HG03175 (cell line): ENCODE measurements at regions not wholly inside any gene's neighbourhood (a gene's known extent, or its start where the extent isn't known, plus 50 kb on each side); places are given as distances from the start of the nearest gene placed in this dataset.
"Not testable (repeated sequence)": the region's sequence is repeated elsewhere in the genome, so short reads cannot be mapped to it uniquely, and the experiment has no call there.

Source experiments
- ATAC-seq: cut with Tn5 transposase; IDR thresholded peaks from one replicate; pipeline ENCODE4 v1.9.1; 2021; ENCODE audit warnings: mild to moderate bottlenecking, moderate library complexity; ENCODE audit not compliant: unreplicated experiment

DNA sequence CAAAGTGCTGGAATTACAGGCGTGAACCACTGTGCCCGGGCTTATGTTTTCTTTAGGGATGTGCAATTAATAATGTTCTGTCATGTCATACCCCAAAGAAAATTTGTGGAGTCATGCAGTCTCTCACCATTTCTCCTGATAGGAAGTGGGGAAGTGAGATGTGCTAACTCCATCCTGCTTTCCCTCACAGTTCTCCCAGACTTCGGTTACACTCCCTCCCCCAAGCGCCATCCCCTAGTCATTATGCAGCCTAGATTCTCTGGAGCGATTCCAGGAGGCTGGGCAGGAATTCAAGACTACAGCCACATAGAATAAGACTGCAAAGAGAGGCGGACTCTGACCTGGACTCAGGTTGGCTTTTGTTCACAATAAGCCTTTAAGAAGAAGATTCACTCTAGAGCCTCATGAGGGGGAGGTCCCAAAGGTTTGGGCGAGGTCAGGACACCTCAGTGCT lies 271.4 kb downstream of the ALDH8A1 start:
- ATAC-seq = no peak

GRCh38 chr6:134676307-134677281 lies 273.3 kb downstream of the ALDH8A1 start:
- ATAC-seq = no peak

GRCh38 chr6:134675110-134676054 lies 274.5 kb downstream of the ALDH8A1 start:
- ATAC-seq = no peak

DNA sequence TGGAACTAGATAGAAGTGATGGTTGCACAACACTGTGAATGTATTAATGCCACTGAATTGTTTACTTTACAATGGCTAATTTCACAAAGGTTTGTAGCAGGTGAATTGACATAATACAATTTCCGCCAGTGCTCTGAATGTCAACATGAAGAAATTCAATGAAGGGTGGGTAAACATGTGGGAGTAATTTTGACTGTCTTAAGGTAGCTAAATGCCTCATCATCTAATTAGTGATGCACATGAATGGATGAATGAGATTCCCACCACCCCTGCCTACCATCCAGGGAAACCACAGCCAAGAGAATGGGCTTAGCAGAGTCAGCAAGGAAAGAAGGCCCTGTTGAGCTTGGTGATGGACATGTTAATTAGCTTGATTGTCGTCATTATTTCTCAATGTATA lies 275.3 kb downstream of the ALDH8A1 start:
- no peak for ATAC-seq

GRCh38 chr6:134669485-134669884 lies 280.4 kb downstream of the ALDH8A1 start:
- ATAC-seq = no peak

- ATAC-seq = no peak
Measured at GRCh38 chr6:134667111-134667510, 282.8 kb downstream of the ALDH8A1 start.

- ATAC-seq = no peak
Measured at GRCh38 chr6:134666125-134666524, 283.8 kb downstream of the ALDH8A1 start.

DNA sequence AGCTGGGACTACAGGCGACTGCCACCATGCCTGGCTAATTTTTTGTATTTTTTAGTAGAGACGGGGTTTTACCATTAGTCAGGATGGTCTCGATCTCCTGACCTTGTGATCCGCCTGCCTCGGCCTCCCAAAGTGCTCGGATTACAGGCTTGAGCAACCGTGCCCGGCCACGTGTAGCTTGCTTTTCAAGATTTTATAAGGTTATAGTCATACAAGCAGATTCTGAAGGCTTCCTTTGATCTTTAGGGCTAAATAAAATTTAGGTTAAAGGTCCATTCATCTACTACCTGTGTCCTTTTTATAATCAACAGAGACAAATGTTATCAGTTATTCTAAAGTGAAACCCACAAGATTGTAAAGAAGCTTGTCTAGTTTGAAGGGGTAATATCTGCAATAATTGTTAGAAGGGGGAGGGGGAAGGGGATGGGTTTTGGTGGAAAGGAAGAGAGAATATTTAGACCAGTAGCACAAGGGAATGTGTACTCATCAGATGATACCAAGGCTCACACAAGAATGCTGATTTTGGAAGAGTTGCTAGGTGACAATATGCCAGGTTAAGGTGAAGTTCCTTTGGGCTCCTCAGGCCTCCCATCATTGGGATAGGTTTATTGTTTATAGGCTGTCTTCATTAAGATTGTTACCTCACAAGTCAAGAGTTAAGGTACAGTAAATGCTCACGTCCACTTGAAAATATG lies 284.7 kb downstream of the ALDH8A1 start:
- ATAC-seq = no peak

DNA sequence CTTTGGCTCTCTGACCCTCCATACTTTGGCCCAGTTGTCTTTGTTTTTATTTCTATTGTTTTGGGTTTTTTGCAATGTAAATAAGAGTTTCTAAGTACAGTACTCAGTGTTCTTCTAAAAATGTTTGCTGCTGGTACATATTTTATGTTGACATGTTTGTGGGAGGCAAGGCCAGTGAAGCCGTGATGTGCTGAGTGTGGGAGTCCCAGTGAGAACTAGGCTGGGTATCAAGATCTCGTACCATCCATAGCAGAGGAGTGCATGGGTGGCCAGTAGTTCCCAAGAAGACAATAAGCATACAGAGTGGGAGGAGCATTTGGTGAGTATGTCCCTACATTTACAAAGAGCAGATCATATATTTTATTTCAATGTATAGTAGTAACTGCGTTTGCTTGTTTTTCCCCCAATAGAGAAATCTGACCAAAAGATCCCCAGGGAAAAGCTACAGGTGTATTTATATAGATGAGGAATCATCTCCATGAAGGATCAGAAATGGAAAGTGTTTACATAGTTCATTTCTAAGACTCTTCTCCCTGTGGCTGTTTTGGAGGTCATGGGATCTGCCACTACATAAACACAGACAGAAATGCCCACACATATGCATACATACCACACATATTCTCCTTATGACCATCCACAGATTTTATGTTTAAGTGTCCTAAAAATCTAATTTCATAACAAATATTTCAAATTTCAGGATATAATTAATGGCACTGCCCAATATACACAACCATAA lies 285.9 kb downstream of the ALDH8A1 start:
- ATAC-seq = no peak

DNA sequence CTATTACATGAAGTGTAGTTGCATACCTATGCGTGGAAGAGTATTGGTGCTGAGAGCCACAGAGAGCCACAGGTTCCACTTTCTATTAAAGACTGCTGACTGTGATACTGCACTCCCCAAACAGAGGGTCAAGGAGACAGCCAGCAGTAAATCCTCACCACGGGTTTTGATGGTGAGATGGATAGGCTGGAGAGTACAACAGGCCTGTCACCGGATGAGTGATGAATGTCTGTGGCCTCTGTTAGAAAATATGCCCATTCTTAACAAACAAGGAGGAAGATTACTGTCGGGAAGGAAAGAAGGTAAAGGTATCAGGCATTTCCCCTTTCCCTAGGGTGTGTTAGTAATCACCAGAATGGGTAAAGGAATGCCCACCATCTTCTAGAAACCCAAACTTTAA lies 286.5 kb downstream of the ALDH8A1 start:
- no peak for ATAC-seq

GRCh38 chr6:134662077-134662700 lies 287.7 kb downstream of the ALDH8A1 start:
- no peak for ATAC-seq

- ATAC-seq = not testable (repeated sequence)
Measured at GRCh38 chr6:134659885-134660284, 290.0 kb downstream of the ALDH8A1 start.

DNA sequence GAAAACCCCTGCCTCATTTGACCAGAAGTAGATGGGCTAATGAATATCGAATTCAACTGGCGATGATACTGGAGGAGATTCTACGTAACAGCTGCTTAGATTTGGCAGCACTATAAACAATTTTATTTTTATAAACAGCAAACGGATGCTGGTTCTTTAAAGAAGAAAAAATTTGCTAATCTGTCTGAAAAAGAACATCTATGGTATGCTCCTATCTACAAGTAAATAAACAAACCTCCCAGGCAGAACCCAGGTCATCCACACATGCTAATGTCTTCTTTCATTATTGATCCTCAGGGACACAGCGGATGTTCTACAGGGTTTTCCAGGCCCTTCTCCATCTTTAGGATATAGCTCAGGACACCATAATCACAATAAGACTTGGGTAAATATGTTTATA lies 291.3 kb downstream of the ALDH8A1 start:
- ATAC-seq = no peak

DNA sequence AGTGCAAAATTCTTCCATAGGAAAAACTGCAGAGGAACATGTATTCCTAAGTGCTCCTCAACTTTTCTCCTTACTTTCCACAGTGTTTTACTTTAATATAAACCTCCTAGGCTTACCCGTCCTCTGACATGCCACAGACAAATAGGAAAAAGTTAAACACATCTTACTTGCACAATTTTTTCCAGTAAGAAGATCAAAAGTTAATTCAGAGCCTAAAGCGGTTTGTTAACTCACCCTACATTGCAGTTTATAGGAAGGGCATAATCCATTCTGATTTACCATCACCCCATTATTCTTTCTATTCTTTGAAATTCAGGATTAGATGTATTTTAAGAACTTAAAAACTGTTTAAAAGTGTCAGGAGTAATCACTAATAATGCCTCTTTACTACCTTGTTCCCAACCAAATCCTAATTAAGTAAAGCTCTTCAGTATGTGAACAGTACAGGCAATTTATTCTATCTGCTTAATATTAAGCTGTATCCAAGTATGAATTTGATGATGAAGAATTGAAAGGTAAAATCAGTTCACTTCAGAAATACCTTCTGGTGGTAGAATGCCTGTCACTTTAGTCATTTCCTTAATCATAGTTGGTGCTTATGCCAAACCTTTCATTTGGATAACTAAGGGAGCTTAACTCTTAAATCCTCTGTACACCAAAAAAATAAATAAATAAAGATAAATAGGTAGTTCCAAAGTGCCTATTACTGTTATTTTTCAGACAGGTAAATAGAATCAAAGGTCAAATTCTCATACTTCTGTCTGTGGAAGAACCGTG lies 292.0 kb downstream of the ALDH8A1 start:
- no peak for ATAC-seq

- ATAC-seq = no peak
Measured at GRCh38 chr6:134657343-134657742, 292.6 kb downstream of the ALDH8A1 start.

- ATAC-seq = no peak
Measured at GRCh38 chr6:134654751-134655150, 295.1 kb downstream of the ALDH8A1 start.

- ATAC-seq = no peak
Measured at GRCh38 chr6:134651519-134651918, 298.4 kb downstream of the ALDH8A1 start.

DNA sequence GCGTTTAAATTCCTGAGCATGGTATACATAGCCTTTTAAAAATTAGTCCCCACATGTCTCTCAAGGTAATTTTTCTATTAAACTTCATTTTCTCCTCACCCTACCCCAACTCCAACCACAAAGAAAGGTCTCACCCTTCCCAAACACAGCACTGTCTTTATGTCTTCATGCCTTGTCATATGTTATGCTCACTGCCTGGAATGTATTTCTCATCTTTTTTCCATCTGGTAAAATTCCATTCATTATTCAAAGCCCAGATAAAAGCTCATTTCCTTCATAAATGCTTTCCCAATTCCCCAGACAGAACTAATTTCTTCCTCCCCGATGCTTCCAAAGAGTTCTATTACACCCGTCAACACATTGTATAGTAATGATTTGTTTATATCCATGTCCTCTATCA lies 302.0 kb downstream of the ALDH8A1 start:
- no peak for ATAC-seq

GRCh38 chr6:134642819-134643218 lies 307.1 kb downstream of the ALDH8A1 start:
- ATAC-seq = no peak
